CD4-positive, alpha-beta T cell (primary cell): ENCODE measurements at regions not wholly inside any gene's neighbourhood (a gene's known extent, or its start where the extent isn't known, plus 50 kb on each side); places are given as distances from the start of the nearest gene placed in this dataset.

Experiments used
- ATAC-seq: fragments of 200-7000 bp; cut with Tn5 transposase; one replicate; pipeline ENCODE4 v1.10.0; 2022; ENCODE audit warnings: mild to moderate bottlenecking; ENCODE audit not compliant: poor library complexity
- CTCF ChIA-PET: fragments of 350-600 bp; sonication (Branson Sonifier 250); formaldehyde crosslinking; loops from one replicate; lab custom pipeline; 2021; ENCODE audit warnings: antibody characterized with exemption, inconsistent platforms; lab: Charles Lee
- POLR2A ChIA-PET: fragments of 350-600 bp; sonication (Branson Sonifier 250); formaldehyde crosslinking; loops from one replicate; lab custom pipeline; 2021; ENCODE audit warnings: antibody characterized with exemption, inconsistent platforms; lab: Charles Lee
- DNase-seq, 14 experiments: peaks; one replicate each; pipeline ENCODE4 v3.0.0-alpha.2; 2013 to 2020; ENCODE audit warnings: mixed read lengths in 2 of 14
- H3K27ac ChIP-seq, 2 donors: one replicate each; pipeline versions ENCODE4 v1.5.1 to v1.7.0; 2013; ENCODE audit warnings: low read length in 2 of 2, low read depth in 1 of 2, mild to moderate bottlenecking in 1 of 2
- H3K27me3 ChIP-seq, 2 experiments: 1 replicate in 1 of 2; 2 replicates in 1 of 2; pipeline versions ENCODE4 v1.6.1 to v1.7.0; 2013; ENCODE audit warnings: low read length in 2 of 2, control low read depth in 1 of 2, mild to moderate bottlenecking in 1 of 2, moderate library complexity in 1 of 2; ENCODE audit not compliant: insufficient read depth in 2 of 2, control insufficient read depth in 1 of 2
- H3K36me3 ChIP-seq: one replicate; pipeline ENCODE4 v1.6.1; 2013; ENCODE audit warnings: low read length, control low read depth; ENCODE audit not compliant: insufficient read depth
- H3K4me1 ChIP-seq: one replicate; pipeline ENCODE4 v1.6.1; 2013; ENCODE audit warnings: low read length, control low read depth; ENCODE audit not compliant: insufficient read depth
- H3K4me3 ChIP-seq: one replicate; pipeline ENCODE4 v1.5.1; 2013; ENCODE audit warnings: mild to moderate bottlenecking, low read length, moderate library complexity
- H3K9me3 ChIP-seq, 2 experiments: 1 replicate in 1 of 2; 2 replicates in 1 of 2; pipeline versions ENCODE4 v1.6.1 to v1.7.0; 2013; ENCODE audit warnings: low read length in 2 of 2, mild to moderate bottlenecking in 2 of 2, control low read depth in 1 of 2, moderate library complexity in 1 of 2; ENCODE audit not compliant: control insufficient read depth in 1 of 2, insufficient read depth in 1 of 2
- H3K27ac Mint-ChIP-seq: one replicate; pipeline ENCODE4 v1.8.0; 2020; ENCODE audit warnings: mixed read lengths
- H3K27me3 Mint-ChIP-seq: one replicate; pipeline ENCODE4 v1.8.0; 2021; ENCODE audit warnings: mixed read lengths
- H3K36me3 Mint-ChIP-seq: one replicate; pipeline ENCODE4 v1.8.0; 2021; ENCODE audit warnings: low read depth, mixed read lengths
- H3K4me1 Mint-ChIP-seq: one replicate; pipeline ENCODE4 v1.8.0; 2021; ENCODE audit warnings: low read depth, mixed read lengths
- H3K4me3 Mint-ChIP-seq: one replicate; pipeline ENCODE4 v1.8.0; 2020; ENCODE audit warnings: mild to moderate bottlenecking, mixed read lengths
- H3K9me3 Mint-ChIP-seq: one replicate; pipeline ENCODE4 v1.8.0; 2020; ENCODE audit warnings: mixed read lengths
- intact Hi-C, 2 experiments: fragments of 100-400 bp; cut with DNase I in 1 of 2; cut with micrococcal nuclease in 1 of 2; formaldehyde crosslinking; loops; one replicate each; pipeline versions ENCODE4 v1.15.1 to v1.9.0; 2023 to 2025; cut with DNase I, micrococcal nuclease
- TF ChIP-seq, protein P1 (sequence below): fragments of 200-600 bp; IDR thresholded peaks from one replicate; pipeline ENCODE4 v1.8.0; 2022; ENCODE audit warnings: antibody characterized with exemption, mild to moderate bottlenecking

DNA sequence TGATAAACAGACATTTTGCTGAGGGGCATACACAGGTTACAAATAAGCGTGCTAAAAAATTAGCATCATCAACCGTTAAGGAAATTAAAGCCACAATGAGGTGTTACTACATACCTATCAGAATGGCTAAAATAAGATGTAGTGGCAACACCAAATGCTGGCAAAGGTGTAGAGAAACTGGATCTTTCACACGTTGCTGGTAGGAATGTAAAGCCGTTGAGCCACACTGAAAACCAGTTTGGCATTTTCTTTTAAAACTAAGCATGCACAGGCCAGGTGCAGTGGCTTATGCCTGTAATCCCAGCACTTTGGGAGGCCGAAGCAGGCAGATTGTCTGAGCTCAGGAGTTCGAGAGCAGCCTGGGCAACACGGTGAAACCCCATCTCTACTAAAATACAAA, 67.0 kb upstream of the SYK start:
- TF ChIP-seq, protein P1, sequence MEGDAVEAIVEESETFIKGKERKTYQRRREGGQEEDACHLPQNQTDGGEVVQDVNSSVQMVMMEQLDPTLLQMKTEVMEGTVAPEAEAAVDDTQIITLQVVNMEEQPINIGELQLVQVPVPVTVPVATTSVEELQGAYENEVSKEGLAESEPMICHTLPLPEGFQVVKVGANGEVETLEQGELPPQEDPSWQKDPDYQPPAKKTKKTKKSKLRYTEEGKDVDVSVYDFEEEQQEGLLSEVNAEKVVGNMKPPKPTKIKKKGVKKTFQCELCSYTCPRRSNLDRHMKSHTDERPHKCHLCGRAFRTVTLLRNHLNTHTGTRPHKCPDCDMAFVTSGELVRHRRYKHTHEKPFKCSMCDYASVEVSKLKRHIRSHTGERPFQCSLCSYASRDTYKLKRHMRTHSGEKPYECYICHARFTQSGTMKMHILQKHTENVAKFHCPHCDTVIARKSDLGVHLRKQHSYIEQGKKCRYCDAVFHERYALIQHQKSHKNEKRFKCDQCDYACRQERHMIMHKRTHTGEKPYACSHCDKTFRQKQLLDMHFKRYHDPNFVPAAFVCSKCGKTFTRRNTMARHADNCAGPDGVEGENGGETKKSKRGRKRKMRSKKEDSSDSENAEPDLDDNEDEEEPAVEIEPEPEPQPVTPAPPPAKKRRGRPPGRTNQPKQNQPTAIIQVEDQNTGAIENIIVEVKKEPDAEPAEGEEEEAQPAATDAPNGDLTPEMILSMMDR: no peak
- no peaks in the 10 kb centered on the region for H3K4me1 Mint-ChIP-seq
- no peaks in the 10 kb centered on the region for H3K36me3 ChIP-seq
- ATAC-seq: no peak
- no peak overlapping the region for H3K27ac ChIP-seq
- no peaks in the 10 kb centered on the region for H3K4me1 ChIP-seq
- no peak overlapping the region for H3K27ac Mint-ChIP-seq
- H3K9me3 Mint-ChIP-seq: peaks cover 3% of the 10 kb centered on the region
- DNase-seq: no peak
- no peaks in the 10 kb centered on the region for H3K27me3 Mint-ChIP-seq
- H3K27me3 ChIP-seq: peaks cover 0 to 13% of the 10 kb centered on the region in 2 experiments
- H3K4me3 Mint-ChIP-seq: no peak overlapping the region
- no peaks in the 10 kb centered on the region for H3K36me3 Mint-ChIP-seq
- POLR2A ChIA-PET: no interaction called here
- no peak overlapping the region for H3K4me3 ChIP-seq
- peaks cover 2 to 5% of the 10 kb centered on the region in 2 experiments for H3K9me3 ChIP-seq
- intact Hi-C loops: no loop called here
- CTCF ChIA-PET: no interaction called here

DNA sequence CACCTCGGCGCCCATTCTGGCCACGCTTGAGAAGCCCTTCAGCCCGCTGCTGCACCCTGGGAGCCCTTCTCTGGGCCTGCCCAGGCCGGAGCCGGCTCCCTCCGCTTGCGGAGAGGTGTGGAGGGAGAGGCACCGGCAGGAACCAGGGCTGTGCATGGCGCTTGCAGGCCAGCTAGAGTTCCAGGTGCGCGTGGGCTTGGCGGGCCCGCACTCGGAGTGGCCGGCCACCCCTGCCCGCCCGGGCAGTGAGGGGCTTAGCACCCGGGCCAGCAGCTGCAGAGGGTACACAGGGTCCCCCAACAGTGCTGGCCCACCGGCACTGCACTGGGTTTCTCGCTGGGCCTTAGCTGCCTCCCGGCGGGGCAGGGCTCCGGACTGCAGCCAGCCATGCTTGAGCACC, 72.3 kb upstream of the SYK start:
- DNase-seq: no peak
- Mint-ChIP-seq H3K36me3 (no peaks in the 10 kb centered on the region), H3K9me3 (no peaks in the 10 kb centered on the region), H3K4me3 (no peak overlapping the region), H3K27ac (no peak overlapping the region), H3K4me1 (no peaks in the 10 kb centered on the region), H3K27me3 (no peaks in the 10 kb centered on the region)
- Histone ChIP-seq H3K36me3 (no peaks in the 10 kb centered on the region), H3K9me3 (peaks cover 0 to 7% of the 10 kb centered on the region in 2 experiments), H3K27me3 (peaks cover 2 to 19% of the 10 kb centered on the region in 2 experiments), H3K27ac (no peak overlapping the region), H3K4me1 (no peaks in the 10 kb centered on the region), H3K4me3 (no peak overlapping the region)
- intact Hi-C loops: no loop called here
- ChIA-PET POLR2A (no interaction called here), CTCF (no interaction called here)
- ATAC-seq: no peak
- TF ChIP-seq, protein P1: no peak

- H3K27ac ChIP-seq: no peak overlapping the region
- ATAC-seq: no peak
- H3K27me3 Mint-ChIP-seq: no peaks in the 10 kb centered on the region
Measured at GRCh38 chr9:90727488-90727887, 74.1 kb upstream of the SYK start.

More at GRCh38 chr9:90727488-90727887, 74.1 kb upstream of the SYK start:
- Histone ChIP-seq H3K4me1 (no peaks in the 10 kb centered on the region), H3K27me3 (peaks cover 2 to 26% of the 10 kb centered on the region in 2 experiments), H3K4me3 (no peak overlapping the region), H3K9me3 (peaks cover 0 to 7% of the 10 kb centered on the region in 2 experiments), H3K36me3 (no peaks in the 10 kb centered on the region)
- Mint-ChIP-seq H3K4me3 (no peak overlapping the region), H3K9me3 (no peaks in the 10 kb centered on the region), H3K4me1 (no peaks in the 10 kb centered on the region), H3K27ac (no peak overlapping the region), H3K36me3 (no peaks in the 10 kb centered on the region)
- TF ChIP-seq, protein P1: no peak
- ChIA-PET POLR2A (no interaction called here), CTCF (no interaction called here)
- intact Hi-C loops: no loop called here
- DNase-seq: no peak
